GM21360 (cell line): ENCODE measurements at regions not wholly inside any gene's neighbourhood (a gene's known extent, or its start where the extent isn't known, plus 50 kb on each side); places are given as distances from the start of the nearest gene placed in this dataset.

Experiments
- ATAC-seq: cut with Tn5 transposase; IDR thresholded peaks from one replicate; pipeline ENCODE4 v1.9.1; 2021; ENCODE audit warnings: mild to moderate bottlenecking, moderate library complexity; ENCODE audit not compliant: unreplicated experiment

DNA sequence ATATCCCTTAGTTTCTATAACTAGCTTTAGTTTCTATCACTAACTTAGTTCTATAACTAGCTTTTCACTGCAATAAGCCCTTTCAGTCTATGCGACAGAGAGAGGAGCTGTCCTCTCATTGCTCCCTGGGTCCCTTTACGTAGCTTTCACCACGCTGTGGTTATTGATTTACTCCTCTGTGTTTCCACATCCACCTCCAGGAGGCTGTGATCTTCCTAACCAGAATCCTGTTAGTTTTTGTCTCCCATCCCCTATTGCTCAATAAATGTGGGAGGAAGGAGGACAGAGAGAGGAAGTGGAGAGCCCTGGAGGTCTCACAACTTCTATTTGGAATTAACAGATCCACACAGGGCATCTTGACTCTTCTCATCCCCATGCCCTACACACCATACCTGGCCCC lies 1036.1 kb downstream of the MCTP2 start:
- ATAC-seq: no peak

DNA sequence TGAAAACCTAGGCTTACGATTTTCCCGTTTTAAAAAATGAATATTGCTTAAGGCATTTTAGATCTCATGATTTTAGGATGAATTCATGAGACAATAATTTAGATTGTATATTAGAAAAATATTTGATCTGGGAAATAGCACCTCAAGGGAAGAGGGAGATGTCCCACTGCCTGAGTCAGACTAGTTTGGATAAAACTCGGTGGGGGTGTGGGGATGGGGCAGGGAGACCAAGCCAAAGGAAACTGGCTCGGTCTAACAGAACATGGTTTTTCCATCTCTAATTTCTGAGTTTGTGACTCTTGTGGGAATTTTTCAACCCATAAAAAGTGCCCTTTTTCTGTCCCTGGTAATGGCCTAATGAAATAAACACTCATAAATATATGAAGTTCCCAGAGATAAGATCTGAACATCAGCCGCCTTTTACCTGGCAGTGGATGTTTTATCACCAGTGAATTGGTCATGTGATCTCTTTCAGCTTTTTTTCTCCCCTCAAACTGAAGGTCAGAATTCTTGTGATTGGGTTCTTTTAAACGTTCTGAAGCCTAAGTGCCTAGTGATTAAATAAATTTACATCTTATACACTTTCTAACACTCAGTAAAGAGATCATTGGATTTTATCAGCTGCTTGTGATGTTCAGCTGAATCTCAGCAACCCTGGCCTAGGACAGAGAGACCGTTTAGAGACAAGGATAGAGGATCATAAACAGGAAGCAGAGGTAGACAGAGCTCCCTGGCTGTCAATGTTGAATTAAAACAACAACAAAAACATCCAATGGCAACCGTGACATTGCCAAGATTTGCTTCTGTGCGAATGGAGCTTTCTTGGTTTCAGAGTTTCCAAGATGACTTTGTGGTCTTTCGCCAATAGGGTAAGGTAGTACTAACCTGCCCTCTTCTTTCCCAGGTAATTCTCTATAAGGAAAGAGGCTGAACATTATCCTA lies 1038.2 kb downstream of the MCTP2 start:
- no peak for ATAC-seq

DNA sequence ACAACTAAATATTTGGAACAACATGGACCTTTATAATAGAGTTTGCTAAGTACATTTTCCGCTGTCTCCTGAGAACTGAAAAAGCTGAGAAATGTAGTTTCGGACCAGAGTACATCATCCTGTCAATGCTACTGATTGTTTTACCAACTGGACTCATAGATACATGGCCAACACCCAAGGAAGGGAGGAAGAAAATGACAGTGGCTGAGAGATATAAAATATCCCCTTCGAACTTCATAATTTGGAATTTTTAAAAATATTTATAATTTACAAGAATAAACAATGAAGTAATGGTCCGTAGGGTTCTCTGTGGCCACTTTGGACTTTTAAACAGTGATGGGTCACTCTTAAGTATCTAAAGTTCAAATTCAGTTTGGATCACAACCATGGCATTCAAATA lies 1042.7 kb downstream of the MCTP2 start:
- ATAC-seq: no peak

DNA sequence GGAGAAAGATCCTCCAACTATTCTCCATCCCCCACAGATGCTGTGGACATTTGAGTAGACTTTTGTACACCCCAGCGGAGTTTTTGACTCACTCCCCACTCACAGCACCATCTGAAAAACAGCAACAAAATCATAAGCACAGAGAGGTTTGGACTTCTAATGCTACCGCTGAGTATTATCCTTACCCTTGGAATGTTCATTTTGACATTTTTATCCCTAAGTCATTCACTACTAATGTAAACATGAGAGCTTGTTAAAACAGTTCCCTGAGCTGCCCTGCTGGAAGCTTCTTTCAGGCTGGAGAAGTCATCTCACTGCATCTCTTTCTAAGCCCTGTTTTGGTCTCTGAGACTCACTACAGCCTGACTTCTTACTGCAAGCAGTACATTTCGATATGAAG lies 1045.9 kb downstream of the MCTP2 start:
- no peak for ATAC-seq

DNA sequence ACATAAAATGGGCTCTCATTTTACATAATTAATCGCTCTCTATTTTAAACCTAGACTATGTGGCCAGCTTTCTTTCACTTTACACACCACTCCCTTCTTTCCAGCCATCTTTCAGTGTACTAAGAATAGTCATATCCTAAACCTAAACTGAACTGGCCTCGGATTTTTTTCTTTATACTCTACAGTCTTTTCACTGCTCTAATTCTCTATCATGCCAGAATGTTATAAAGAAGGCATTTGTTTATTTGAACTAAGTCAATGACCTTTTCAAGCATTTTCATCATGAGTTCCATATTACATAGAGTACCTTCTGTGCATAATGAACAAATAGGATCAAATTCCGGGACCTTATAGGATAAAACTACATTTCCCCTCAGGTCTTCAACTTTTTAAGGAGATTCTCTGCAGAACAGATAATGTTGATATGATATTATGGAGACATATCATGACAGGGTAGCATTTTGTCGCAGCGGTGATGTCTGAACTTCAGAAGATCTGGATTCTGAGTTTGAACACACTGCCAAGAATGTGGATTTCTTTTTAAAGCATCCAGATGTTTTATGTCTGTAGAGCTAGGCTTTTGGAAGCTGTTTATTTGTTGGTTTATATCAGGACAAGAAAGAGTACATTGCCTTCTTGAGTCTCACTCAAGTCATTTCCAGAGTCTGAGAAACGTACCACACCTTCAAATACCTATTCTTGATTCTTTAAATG lies 1047.3 kb downstream of the MCTP2 start:
- no peak for ATAC-seq

DNA sequence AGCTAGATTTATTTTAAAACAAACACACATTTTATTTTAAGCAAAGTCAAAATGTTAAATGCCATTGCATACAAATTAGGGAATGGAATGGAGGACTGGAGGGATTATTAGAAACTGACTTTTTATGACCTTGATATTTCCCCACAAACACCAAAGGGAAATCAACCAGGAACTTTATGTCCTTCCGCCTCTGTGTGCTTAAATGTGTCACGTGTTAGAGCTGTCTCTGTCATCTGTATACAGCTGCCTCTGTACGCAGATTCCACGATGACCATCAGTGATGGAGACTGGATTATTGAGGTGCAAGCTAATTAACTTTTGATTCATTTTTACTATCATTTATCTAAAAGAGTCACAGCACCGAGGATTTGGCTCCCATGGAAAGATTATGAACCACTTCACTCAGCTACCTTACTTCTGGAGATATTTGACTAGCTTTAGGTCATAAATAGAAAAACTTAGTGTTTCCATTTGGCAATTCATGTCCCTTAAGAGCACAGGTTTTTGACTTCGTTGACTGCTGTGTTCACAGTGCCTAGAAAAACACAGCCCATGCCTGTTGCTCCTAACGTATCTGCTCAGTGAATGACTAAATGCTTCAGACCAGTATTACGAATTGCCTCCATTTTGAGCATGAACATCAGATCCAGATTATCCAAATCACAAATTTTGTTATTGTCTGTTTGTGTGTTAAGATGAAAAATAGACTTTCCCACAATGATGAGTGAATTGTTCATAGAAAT lies 1048.1 kb downstream of the MCTP2 start:
- ATAC-seq: no peak

DNA sequence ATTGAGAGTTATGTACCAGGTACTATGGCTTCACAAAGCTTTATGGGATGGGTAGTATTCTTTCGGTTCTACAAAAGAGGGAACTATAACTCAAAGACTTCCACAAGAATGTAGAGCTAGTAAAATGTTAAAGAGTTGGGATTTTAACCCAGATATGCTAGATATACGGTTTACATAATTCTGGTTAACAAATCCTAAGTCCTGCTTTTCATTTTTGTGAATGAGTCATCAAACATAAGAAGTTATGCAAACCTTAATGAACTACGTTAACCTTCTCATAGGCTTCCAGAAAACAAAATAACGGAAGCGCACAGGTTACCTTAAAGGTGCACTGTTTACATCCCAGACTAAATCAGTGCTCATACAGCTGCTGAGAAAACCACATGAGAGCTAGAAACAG lies 1049.3 kb downstream of the MCTP2 start:
- no peak for ATAC-seq

DNA sequence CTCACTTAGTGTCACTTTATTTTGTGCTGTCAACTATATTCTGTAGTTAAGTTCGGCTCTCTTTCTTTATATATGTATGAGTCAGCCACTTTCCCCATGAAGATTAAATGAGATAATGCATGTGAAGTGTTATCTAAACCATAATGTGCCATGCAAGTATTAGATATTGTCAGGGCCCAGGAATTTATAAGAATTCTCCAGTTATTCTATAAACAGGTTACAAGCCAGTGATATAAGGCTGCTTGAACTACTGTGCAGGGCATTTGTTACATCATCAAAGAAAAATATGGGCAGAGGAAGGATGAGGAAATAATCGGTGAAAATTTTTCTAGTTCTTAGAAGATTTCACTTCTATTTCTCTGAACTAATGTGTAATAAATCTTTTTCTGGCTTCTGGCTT lies 1049.0 kb upstream of the NR2F2 start:
- ATAC-seq: no peak

DNA sequence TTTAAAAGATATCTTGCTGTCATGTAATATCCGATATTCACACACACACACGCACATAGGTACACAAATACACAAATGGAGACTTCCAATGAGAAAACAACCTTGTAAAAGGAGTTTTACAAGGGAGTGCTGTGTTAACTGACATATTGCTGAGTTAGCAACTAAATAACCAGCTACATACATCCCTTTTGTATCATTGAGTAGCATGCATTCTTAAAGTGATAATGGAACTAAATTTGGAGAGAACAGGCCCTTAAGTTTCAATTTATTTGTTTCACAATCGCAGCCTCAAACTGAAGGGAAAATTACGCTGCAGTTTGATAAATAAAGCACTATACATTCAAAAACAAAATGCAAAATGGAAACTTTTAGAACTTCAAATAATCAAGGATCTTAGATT lies 1046.0 kb upstream of the NR2F2 start:
- peak; percentile 28 for ATAC-seq

DNA sequence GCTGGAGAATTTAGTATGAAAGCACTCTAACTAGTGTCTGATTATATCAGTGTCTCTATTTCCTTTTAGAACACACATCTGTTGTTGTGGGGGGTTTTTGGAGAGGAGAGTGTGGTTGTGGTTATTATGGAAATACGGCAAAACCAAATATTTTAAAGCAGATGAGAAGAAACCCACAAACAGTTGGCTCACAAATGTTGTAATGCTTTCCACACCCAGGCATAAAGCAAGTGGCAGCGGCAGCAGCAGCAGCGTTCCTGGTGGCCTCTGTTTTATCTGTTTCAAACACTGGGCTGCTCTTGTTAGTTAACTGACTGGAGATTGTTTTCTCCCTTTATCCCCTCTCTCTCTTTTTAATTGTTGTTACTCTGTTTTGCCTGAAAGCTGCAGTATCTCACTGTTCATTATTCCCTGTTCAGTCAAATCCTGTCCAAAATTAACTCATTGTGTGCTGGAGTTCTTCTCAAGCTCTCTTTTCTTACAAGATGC lies 1045.5 kb upstream of the NR2F2 start:
- peak; percentile 46 for ATAC-seq

DNA sequence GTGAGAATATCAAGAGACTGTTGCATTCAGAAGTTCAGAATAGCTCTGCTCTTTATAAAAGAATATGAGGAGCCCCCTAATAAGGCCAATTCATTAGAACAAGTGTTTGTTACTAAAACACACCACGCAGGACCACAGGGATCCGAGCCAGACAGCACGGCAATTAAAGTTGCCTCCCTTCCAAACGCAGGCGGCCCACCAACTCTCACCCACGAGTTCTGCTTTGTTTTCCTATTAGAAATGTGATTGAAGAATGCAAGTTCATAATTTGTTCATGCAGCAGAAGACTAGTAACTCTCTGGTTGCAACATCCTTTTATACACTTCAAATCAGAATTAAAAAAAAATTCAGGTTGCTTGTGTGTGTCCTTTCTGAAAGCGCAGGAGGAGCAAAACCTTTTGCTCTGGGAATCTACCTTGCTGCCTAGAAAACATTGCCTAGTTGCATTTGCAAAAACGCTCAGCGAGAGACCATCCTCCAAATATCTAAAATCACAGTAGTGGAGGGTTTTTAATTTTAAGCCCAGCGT lies 1044.1 kb upstream of the NR2F2 start:
- no peak for ATAC-seq

DNA sequence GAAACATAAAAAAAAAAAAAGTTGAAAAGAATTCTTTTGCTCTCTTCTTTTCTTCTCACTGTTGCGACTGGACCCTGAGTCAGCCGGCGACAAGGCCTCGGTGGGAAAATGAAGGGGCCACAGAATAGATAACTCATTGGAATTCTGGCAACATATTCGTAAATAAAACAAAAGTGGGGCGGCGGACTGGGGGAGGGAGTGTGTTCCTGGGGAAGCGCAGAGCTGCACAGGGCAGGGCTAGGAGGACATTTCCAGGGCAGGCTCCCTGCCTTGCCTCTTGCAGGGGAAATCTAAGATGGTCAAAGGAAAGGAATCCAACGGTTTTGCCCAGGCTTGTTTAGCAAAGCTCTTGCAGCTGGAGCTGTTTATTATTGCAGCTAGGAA lies 1042.8 kb upstream of the NR2F2 start:
- no peak for ATAC-seq

DNA sequence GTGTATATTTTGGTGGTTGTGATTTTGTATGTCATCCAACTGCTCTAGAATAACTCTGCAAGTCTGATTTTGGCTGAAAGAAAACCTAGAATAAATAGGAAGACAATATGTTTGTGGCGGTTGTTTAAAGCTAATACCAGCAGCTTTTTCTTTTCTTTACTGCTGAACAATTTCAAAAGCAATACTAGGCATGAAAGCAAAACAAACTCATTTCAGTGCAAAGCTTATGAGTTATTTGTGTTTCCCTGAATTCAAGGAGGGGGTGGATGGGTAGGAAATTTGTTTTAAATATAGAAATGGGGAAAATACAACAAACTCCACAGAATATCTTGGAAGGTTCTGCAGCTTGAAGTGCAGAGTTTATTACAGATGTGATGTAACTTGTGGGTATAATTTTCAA lies 1041.9 kb upstream of the NR2F2 start:
- ATAC-seq: no peak

DNA sequence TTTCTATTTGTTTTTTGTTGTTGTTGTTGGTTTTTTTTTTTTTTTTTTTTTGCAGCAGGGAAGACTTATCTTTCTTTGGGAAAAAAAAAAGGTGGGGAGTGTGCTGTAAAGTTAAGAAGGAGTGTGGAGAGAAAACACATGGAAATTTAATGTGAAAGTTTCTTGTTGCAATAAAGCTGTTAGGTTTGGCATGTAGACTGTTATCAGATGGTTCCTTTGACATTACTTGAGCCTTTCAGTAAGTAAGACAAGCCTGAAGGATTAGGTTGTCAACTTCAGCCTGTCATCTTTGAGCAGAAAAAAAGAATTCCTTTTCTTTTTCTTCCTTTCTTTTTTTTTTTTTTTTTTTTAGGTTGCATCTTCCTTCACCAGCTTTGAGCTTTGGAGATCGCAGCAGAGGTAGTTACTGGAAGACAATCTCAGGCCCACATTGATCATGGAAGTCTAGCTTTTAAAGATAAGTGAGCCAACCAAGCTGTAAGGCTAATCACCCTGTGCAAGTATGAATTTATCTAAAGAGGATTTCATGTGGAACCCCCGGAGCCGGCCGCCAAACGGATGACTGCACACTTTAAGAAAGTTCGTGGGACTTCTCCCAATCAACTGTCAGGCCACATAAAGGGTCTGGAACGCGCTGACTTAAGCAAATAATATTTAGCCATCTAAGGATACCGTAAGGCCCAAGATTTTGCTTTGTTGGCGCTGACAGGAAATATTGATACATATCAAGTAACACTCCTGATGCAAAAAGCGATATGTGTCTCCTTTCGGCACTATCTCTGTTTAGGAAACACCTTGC lies 1040.1 kb upstream of the NR2F2 start:
- no peak for ATAC-seq

DNA sequence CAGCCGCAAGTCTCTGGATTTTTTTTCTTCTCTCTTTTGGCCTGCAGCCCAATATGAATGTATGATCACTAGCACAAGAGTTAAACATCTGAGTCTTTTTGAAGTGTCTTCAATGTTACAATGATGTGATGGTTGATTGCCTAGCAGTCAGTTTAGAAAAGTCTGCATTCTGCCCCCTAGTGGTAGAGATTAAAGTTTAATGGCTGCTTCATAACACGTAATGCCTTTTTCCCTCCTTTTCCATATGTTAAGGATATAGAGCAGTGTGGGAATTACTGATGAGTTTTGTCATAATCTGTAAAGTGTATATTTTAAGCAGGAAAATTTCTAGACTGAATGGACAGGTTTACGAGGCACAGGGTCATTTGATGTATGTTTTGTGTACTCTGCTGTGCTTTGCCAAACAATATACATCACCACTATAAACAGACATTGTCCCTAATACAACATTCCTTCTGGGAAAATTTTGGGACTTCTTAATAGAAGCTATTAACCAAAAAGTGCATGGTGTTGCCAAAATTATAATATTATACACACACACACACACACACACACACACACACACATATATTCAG lies 1038.5 kb upstream of the NR2F2 start:
- ATAC-seq: no peak

DNA sequence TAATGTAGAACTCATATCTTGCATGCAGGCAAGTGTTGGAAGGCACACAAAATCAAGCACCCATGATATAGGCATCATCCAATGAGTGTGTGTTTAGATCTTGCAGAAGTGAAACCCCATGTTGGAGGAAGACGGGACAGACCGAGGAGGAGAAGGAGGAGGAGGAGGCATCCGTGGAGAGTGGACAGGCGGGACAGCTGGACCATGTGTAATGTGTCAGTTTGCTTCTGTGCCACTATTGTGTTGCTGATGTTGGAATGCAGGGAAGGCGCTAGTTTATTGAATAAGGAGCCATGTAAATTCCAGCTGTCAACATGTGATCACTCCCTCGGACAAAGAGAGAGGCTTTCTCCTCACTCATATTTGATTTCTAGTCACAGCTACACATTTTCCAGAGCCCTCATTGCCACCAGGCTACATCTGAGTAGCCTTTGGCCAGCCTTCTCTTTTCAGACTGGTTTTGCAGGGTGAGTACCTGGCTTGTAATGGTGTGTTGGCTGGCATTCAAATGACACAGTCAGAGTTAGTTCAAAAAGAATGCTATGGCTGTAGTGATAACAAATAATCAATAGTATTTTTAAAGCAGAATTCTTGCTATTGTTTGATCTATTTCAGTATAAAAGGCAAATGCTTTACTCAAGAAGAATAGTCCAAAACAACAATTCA lies 1037.6 kb upstream of the NR2F2 start:
- ATAC-seq: no peak

DNA sequence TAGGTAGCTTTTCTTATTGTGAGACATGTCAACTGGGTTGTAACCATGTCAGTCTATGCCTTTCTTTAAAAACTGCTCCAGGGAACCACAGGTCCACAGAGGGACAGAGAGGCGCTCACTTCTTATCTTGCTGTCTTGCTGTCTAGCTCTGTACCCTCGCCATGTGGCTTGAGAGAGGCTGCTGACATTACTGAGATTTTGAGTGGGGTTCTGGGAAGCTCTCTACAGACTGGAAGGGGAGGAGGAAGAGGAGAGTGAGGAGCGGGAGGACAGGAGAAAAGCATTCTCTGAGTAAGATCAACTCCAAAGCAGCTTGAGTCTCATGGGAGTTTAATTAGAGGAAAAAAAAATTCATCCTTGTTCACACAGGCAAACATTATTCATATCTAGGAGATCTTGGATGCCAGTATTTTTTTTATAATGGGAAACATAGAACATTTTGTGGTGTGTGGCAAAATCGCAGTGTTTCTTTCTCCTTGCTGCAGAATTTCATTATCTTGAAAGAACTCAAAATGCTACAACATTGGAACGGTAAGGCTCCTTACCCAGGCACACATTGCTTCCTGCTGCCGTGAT lies 1037.0 kb upstream of the NR2F2 start:
- no peak for ATAC-seq

DNA sequence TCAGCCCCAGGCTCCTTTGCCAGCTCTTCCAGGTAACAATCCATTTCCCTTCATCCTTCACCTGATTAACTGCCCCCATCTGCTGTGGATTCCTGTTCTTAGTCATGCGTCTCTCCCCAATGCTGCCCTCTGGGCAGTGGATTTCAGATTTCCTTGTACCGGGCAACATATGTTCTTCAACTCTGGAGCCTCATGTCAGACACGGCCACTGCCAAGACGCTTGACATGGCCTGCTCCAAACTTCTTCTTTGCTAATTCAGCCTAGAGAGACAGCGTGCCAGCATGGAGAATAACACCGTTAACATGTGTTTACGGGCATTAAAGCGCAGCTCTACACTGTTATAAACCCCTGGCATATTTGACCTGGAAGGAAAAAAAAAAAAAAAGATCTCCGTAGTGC lies 1035.1 kb upstream of the NR2F2 start:
- ATAC-seq: no peak
